Body of pancreas (tissue), 4 donors: ENCODE measurements at regions not wholly inside any gene's neighbourhood (a gene's known extent, or its start where the extent isn't known, plus 50 kb on each side); places are given as distances from the start of the nearest gene placed in this dataset.

ENCODE experiments used
- POLR2A ChIP-seq, 3 donors: fragments of 450-650 bp; IDR thresholded peaks; one replicate each; pipeline ENCODE4 v1.6.1; 2016; ENCODE audit warnings: antibody characterized with exemption in 3 of 3, mild to moderate bottlenecking in 2 of 3
- TF ChIP-seq, protein P1 (sequence below), 7 experiments: fragments of 450-650 bp in 4 of 7; fragments of 200-600 bp in 3 of 7; sonication (generic) in 3 of 7; IDR thresholded peaks; one replicate each; pipeline ENCODE4 v1.5.1; 2016 to 2019; ENCODE audit warnings: antibody characterized with exemption in 7 of 7

DNA sequence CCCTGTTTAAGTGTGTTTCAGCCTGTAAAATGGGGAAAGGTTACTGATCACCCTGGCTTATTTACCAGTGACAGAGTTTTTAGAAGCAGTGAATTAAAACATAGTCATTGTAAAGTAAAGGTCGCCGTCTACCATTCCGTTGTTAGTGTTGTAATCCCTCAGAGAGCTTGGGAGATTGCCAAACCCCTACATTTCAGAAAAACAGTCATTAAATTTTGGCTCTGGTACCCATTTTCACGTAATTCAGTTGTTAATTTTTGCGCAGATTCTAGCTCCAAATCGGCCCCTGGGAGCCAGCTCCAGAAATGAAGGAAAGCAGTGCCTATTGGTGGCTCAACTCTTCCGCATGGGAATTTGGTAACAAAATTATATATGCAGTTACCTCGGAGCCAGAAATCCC is 127.7 kb upstream of the AJAP1 start:
- TF ChIP-seq, protein P1, sequence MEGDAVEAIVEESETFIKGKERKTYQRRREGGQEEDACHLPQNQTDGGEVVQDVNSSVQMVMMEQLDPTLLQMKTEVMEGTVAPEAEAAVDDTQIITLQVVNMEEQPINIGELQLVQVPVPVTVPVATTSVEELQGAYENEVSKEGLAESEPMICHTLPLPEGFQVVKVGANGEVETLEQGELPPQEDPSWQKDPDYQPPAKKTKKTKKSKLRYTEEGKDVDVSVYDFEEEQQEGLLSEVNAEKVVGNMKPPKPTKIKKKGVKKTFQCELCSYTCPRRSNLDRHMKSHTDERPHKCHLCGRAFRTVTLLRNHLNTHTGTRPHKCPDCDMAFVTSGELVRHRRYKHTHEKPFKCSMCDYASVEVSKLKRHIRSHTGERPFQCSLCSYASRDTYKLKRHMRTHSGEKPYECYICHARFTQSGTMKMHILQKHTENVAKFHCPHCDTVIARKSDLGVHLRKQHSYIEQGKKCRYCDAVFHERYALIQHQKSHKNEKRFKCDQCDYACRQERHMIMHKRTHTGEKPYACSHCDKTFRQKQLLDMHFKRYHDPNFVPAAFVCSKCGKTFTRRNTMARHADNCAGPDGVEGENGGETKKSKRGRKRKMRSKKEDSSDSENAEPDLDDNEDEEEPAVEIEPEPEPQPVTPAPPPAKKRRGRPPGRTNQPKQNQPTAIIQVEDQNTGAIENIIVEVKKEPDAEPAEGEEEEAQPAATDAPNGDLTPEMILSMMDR (IDR thresholded peaks at IDR 0.05) = no peak
- TF ChIP-seq POLR2A (IDR thresholded peaks at IDR 0.05) = no peak
